NT2/D1 (cell line): ENCODE measurements at regions not wholly inside any gene's neighbourhood (a gene's known extent, or its start where the extent isn't known, plus 50 kb on each side); places are given as distances from the start of the nearest gene placed in this dataset.

ENCODE experiments used
- DNase-seq: peaks from one replicate; pipeline ENCODE4 v3.0.0-alpha.2; 2011; ENCODE audit warnings: low read depth, low spot score
- H3K27me3 ChIP-seq: 2 replicates; pipeline ENCODE4 v1.6.0; 2011; ENCODE audit warnings: mild to moderate bottlenecking; ENCODE audit not compliant: insufficient read length, insufficient read depth
- H3K36me3 ChIP-seq: 2 replicates; pipeline ENCODE4 v1.6.1; 2011; ENCODE audit warnings: mild to moderate bottlenecking, low read length, mixed read lengths; ENCODE audit not compliant: insufficient read depth, insufficient read length
- H3K4me1 ChIP-seq: 2 replicates; pipeline ENCODE4 v1.5.1; 2011; ENCODE audit not compliant: insufficient read depth, insufficient read length
- H3K4me3 ChIP-seq: 2 replicates; pipeline ENCODE4 v1.5.1; 2011; ENCODE audit warnings: low read depth; ENCODE audit not compliant: insufficient read length
- H3K9ac ChIP-seq: 2 replicates; pipeline ENCODE4 v1.6.0; 2011; ENCODE audit warnings: low read depth; ENCODE audit not compliant: insufficient read length
- H3K9me3 ChIP-seq: 2 replicates; pipeline ENCODE4 v1.5.1; 2011; ENCODE audit warnings: mild to moderate bottlenecking, low read length; ENCODE audit not compliant: insufficient read depth
- SUZ12 ChIP-seq: IDR thresholded peaks from 2 replicates; pipeline ENCODE4 v1.6.1; 2011; ENCODE audit not compliant: insufficient read length, insufficient read depth; ENCODE audit errors: extremely low read depth
- YY1 ChIP-seq: IDR thresholded peaks from 2 replicates; pipeline ENCODE4 v1.6.1; 2011; ENCODE audit not compliant: insufficient read length, insufficient read depth
- ZNF274 ChIP-seq: IDR thresholded peaks from 2 replicates; pipeline ENCODE4 v1.6.1; 2011; ENCODE audit warnings: mild to moderate bottlenecking, low read depth, low read length

DNA sequence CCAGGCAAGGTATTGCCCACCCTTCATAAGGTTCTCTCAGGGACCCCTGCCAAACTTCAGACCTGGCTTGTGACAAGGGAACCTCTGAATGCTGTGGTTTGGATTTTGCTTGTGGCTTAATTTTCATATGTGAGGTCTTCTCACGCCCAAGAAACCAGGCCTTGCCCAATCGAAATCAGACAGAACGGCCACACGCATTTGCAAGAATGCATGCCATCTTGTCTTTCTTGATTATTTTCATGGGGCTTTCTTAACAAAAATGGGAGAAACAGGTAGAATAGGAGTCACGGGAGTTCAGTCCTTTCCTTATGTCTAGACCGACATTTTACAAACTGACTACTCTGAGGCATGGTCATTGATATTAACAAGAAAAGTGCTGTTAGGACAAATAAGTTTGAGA is 170.2 kb upstream of the PAPPA start:
- Histone ChIP-seq H3K4me1 (no peaks in the 10 kb centered on the region), H3K4me3 (no peak overlapping the region), H3K36me3 (no peaks in the 10 kb centered on the region), H3K27me3 (no peaks in the 10 kb centered on the region), H3K9ac (no peak overlapping the region), H3K9me3 (no peaks in the 10 kb centered on the region)
- DNase-seq: no peak
- TF ChIP-seq YY1 (no peak), ZNF274 (no peak), SUZ12 (no peak)

GRCh38 chr9:115985657-115986056 is 167.9 kb upstream of the PAPPA start:
- H3K4me1 ChIP-seq: no peaks in the 10 kb centered on the region
- no peaks in the 10 kb centered on the region for H3K27me3 ChIP-seq
- no peak for TF ChIP-seq YY1
- no peak for TF ChIP-seq SUZ12
- no peak for TF ChIP-seq ZNF274
- no peak overlapping the region for H3K4me3 ChIP-seq
- H3K9ac ChIP-seq: no peak overlapping the region
- no peaks in the 10 kb centered on the region for H3K9me3 ChIP-seq
- DNase-seq: no peak
- no peaks in the 10 kb centered on the region for H3K36me3 ChIP-seq

- H3K36me3 ChIP-seq: no peaks in the 10 kb centered on the region
- no peak overlapping the region for H3K9ac ChIP-seq
- H3K4me1 ChIP-seq: no peaks in the 10 kb centered on the region
- no peak for TF ChIP-seq YY1
- no peak for TF ChIP-seq ZNF274
- no peak for TF ChIP-seq SUZ12
- DNase-seq: no peak
- H3K4me3 ChIP-seq: no peak overlapping the region
- no peaks in the 10 kb centered on the region for H3K27me3 ChIP-seq
- H3K9me3 ChIP-seq: no peaks in the 10 kb centered on the region
These were observed 167.1 kb upstream of the PAPPA start for GRCh38 chr9:115986508-115986907.

DNA sequence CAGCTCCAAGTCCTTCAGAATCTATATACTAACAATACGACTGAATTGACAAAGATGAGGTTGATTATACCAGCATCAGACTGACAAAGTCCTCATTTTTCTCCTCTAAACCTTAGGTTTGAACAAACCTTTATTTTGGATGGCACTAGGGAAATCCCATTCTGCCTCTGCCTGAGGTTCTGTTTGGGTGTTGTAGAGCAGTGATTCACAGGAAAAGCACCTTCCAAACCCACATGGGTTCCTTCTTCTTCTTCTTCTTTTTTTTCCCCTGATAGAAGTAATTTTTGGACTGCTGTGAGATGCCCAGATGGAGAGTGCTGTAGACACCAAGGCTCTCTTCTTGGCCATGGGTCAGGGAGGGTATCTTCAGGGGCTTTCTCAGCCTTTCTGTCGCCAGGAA is 164.9 kb upstream of the PAPPA start:
- Histone ChIP-seq H3K4me1 (no peaks in the 10 kb centered on the region), H3K9ac (no peak overlapping the region), H3K9me3 (no peaks in the 10 kb centered on the region), H3K27me3 (no peaks in the 10 kb centered on the region), H3K36me3 (no peaks in the 10 kb centered on the region), H3K4me3 (no peak overlapping the region)
- no peak for DNase-seq
- TF ChIP-seq SUZ12 (no peak), ZNF274 (no peak), YY1 (no peak)

- Histone ChIP-seq H3K9ac (no peak overlapping the region), H3K4me1 (no peaks in the 10 kb centered on the region), H3K9me3 (no peaks in the 10 kb centered on the region), H3K36me3 (no peaks in the 10 kb centered on the region), H3K27me3 (no peaks in the 10 kb centered on the region), H3K4me3 (no peak overlapping the region)
- no peak for DNase-seq
- no peak for TF ChIP-seq SUZ12
- TF ChIP-seq ZNF274: no peak
- no peak for TF ChIP-seq YY1
These were observed 163.8 kb upstream of the PAPPA start for GRCh38 chr9:115989831-115990230.

GRCh38 chr9:115992834-115993233 is 160.8 kb upstream of the PAPPA start:
- H3K36me3 ChIP-seq: no peaks in the 10 kb centered on the region
- H3K27me3 ChIP-seq: no peaks in the 10 kb centered on the region
- H3K4me1 ChIP-seq: no peaks in the 10 kb centered on the region
- H3K9ac ChIP-seq: no peak overlapping the region
- no peak for DNase-seq
- H3K4me3 ChIP-seq: no peak overlapping the region
- no peaks in the 10 kb centered on the region for H3K9me3 ChIP-seq
- TF ChIP-seq ZNF274 (no peak), SUZ12 (no peak), YY1 (no peak)

GRCh38 chr9:115997923-115998322 is 155.7 kb upstream of the PAPPA start:
- TF ChIP-seq YY1: no peak
- TF ChIP-seq ZNF274: no peak
- TF ChIP-seq SUZ12: no peak
- no peaks in the 10 kb centered on the region for H3K27me3 ChIP-seq
- H3K4me3 ChIP-seq: no peak overlapping the region
- no peak for DNase-seq
- no peak overlapping the region for H3K9ac ChIP-seq
- no peaks in the 10 kb centered on the region for H3K36me3 ChIP-seq
- H3K9me3 ChIP-seq: peaks cover 10% of the 10 kb centered on the region; the same call in 1 of the 2 replicates
- H3K4me1 ChIP-seq: no peaks in the 10 kb centered on the region

DNA sequence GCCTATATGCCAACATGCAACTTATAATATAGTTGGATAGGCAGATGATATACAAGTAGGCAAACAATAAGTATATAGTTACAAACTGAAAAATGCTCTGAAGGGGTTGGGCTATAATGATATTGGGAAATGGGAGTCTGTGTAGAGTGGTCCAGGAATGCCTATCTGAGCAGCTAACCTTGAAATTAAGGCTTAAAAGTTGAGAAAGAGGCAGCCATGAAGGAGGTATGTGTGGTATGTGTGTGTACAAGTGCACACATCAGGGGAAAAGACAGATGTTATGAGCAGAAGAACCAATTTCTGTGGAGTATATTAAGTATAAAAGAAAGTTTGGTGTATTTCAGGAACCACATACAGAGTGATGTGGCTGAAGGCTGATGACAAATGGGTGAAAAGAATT is 154.9 kb upstream of the PAPPA start:
- no peaks in the 10 kb centered on the region for H3K27me3 ChIP-seq
- no peak for DNase-seq
- H3K4me3 ChIP-seq: no peak overlapping the region
- H3K9ac ChIP-seq: no peak overlapping the region
- H3K4me1 ChIP-seq: no peaks in the 10 kb centered on the region
- no peak for TF ChIP-seq SUZ12
- H3K9me3 ChIP-seq: peaks cover 10% of the 10 kb centered on the region; the same call in 1 of the 2 replicates
- H3K36me3 ChIP-seq: no peaks in the 10 kb centered on the region
